ENCODE measurements at regions not wholly inside any gene's neighbourhood (a gene's known extent, or its start where the extent isn't known, plus 50 kb on each side); places are given as distances from the start of the nearest gene placed in this dataset.

- TF ChIP-seq CTCF (IDR thresholded peaks at IDR 0.05 in 8 of 11, conservative IDR thresholded peaks at IDR 0.05 in 3 of 11) (no peak), POLR2AphosphoS5 (IDR thresholded peaks at IDR 0.05) (no peak)
These were observed 88.4 kb upstream of the PAQR3 start for GRCh38 chr4:79027656-79028055.
